Middle frontal gyrus (tissue), 1 donor: ENCODE measurements at regions not wholly inside any gene's neighbourhood (a gene's known extent, or its start where the extent isn't known, plus 50 kb on each side); places are given as distances from the start of the nearest gene placed in this dataset.

ENCODE experiments used
- DNase-seq: peaks from one replicate; pipeline ENCODE4 v3.0.0-alpha.2; 2015; ENCODE audit warnings: low spot score; ENCODE audit errors: extremely low spot score

DNA sequence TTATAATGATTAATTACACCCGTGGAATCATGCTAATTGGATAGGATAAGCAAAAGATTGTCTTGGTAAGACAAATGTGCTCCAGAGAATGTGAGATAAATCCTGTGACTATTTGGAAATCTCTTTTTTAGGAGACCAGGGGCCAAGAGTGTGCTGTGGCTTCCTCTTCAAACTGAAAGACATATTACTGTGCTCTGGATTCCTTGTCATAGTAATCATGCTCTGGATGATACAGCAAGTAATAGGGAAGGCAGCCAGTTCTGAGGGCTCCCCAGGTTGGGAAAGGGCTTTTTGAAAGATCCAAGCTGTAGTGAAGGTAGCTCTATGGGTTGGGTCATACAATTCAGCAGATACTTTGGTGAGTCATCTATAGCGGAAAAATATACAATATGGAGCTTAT is 600.5 kb downstream of the PCDH18 start:
- DNase-seq: no peak

DNA sequence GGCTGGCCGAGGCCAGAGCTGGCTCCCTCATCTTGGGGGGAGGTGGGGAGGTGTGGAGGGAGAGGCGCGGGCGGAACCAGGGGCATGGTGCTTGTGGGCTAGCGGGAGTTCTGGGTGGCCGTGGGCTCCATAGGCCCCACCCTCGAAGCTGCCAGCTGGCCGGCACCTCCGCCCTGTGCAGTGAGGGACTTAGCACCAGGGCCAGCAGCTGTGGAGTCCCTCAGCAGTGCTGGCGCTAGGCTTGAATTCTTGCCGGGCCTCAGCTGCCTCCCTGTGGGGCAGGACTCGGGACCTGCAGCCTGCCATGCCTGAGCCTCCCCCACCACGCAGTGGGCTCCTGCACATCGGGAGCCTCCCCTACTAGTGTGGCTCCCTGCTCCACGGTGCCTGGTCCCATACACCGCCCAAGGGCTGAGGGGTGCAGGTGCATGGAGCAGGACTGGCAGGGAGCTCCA is 603.3 kb downstream of the PCDH18 start:
- no peak for DNase-seq

DNA sequence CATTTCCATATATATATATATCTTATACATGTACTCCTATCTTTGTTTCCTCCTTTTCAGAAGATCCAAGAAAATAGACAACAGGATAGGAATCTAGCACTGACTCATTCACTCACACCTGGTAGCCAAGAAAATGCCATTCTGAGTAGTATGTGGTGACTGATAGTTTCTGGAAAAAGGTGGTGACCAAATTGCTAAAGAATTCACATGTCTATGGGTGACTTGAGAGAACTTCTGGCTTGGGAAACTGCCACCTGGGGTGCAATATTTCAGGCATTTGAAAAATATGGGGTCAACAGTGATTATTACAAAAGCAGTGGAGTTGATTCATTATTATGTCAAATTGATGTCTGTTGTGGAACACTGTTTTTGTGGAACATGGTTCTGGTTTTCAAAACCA is 605.1 kb downstream of the PCDH18 start:
- DNase-seq: no peak

DNA sequence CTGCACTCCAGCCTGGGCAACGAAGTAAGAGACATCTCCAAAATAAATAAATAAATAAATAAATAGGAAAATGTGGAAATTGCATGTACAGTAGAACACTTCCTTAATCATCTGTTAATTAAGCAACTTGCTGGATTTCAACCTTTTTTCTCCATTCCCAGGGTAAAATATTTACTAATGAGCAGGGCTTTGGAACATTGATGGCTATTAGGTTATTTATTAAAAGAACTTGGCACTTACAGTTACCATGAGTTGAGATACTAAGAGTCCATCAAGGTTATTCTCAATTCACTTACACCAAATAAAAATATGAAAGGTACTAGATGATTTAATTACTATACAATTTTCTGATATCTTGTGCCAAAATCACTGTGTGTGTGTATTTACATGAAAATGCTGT is 607.1 kb downstream of the PCDH18 start:
- no peak for DNase-seq

DNA sequence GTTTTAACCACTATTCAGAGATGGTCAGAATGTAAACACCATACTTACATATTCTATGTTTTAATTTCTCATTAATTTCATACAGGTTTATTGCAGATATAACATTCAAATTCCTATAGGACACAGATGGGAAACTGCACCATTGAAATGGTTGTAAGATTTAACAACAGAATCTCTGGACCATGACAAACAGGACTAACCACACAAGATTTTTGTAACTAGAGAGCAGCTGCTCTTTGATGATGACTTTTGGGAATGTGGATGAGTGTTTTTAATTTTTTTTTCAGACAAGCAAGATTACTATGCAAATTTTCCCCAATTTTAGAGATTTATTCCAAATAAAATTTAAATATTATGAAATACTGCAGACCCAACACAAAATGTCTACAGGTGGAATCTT is 610.2 kb downstream of the PCDH18 start:
- no peak for DNase-seq

DNA sequence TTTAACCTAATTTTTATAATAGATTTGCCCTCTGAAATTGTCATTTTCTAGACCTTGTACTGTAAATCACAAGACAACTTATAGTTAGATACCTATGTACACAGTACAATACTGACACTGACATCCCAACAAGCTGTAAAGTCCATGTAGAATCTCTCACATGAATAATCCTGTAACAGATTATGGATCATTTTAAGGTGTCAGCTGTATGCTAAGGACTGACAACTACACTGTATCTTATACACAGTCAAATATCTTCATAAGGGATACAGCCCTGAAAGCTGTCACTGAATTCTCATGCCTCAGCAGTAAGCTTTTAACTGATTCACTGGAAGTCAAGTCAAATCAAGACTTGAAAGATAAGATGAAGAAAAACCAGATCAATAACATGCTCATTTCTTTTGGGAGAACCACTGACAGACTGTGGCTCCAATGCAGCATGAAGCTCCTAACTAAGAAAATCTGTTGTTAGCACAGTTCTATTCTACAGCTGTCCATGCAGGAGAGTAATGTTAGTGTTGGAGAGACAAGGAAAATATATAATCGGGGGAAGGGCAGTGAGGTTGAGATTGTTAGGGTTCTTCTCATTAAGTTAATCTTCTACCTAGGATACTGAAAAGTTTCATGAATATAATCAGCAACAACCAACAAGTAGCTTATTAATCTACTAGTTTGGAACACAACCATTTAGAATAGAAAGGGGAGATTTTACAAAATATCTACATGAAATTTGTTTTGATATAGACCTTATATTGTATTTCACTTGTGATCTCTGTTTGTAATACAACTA is 612.0 kb downstream of the PCDH18 start:
- DNase-seq: no peak

DNA sequence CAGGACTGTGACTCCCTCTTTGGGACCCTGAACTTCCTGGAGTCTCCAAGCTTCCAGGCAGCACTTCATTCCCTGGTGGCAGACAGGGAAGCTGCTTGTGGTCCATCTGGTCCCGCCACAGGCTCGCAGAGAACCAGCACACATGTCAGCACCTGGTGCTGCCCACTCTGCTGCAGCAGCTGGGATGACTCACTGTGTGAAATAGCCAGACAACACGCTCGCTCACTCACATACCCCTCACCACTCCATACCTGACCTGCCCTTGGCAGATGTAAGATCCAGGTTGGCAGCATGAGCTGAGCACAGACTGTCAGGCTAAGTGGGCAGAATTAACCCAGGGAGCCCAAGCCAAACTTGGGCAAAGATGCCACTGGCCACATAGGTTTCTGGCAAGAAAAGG is 613.5 kb downstream of the PCDH18 start:
- no peak for DNase-seq

DNA sequence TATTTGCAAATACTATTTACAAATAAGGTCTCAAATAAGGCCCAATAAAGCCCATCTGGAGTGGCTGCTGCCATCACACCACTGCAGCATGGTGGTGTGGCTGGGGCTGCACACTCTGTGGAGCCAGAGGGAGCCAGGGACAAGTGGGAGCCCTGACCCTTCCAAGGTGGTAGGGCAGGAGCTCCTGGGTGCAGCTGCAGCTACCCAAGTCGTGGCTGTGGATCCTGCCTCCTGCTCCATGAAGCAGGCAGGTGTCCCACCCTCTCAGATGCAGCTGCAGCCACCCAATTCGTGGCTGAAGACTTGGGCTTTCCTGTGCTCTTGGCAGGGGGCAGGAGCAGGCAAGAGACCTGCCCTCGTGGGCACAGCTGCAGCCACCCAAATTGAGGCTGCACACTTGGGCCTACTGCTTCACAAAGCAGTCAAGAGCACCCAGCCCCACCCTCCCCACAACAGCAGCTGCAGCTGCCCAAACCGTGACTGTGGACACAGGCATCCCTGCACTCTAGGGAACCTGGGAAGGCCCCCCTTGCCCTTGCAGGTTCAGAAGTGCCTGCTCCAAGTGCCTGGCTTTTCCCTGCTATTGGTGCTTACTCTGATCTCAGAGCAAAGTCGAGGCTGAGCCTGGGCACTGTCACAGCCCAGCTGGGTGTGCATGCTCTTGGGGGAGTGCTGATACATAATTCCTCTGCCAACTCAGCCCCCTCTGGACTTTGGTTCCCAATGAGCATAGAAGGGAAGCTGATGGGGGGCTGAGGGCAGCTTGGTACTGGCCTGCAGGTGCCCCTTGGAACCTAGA is 614.8 kb downstream of the PCDH18 start:
- DNase-seq: no peak

DNA sequence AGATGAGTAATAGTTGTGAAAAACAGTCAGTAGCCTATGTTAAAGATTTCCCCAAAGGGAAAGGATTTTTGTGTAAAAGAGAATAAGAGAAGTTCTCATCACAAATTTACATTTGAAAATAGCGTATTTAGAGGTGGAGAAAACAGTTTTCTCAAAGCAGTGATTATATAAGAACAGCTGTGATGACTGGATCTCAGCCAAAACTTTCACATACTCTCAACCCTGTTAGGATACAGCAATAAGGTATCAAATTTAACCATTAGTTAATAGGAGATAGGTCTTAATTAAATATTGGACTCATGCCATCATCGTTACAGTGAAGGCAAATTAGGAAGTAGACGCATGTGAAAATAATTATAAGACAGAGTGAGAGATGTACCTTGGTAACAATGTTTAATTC is 622.7 kb downstream of the PCDH18 start:
- DNase-seq: no peak

DNA sequence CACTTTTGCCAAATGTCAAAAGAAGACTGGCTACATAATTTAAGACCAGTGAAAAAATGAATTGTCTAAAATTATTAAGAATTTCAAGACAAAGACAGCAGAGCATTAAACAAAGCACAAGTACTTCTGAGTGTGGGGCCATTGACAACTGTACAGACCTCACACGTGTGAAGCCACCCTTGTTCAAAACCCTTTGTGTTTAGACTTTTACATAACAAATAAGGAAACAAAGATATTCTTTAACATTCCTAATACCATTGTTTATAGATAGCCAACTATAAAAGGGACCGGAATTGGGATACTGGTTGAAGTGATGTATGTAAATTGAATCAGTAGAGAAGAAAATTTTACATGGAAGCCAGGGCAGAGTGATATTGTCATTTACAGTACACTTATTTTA is 624.2 kb downstream of the PCDH18 start:
- DNase-seq: no peak

DNA sequence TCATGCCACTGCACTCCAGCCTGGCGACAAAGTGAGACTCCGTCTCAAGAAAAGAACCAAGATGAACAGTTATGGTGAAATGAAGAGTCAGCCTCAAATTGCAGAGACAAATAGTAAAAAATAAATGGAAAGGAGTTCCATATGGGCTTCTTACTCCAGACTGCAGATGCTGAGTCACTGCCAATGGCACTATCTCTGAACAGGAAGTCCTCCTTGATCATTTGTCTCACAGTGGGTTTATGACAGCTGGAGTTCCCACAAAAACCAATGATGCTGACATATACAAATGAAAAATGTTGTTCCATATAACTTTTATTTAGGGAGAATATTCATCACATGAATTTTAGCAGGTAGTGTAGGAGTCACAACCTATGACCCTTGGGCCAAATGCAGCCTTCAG is 631.6 kb downstream of the PCDH18 start:
- no peak for DNase-seq

DNA sequence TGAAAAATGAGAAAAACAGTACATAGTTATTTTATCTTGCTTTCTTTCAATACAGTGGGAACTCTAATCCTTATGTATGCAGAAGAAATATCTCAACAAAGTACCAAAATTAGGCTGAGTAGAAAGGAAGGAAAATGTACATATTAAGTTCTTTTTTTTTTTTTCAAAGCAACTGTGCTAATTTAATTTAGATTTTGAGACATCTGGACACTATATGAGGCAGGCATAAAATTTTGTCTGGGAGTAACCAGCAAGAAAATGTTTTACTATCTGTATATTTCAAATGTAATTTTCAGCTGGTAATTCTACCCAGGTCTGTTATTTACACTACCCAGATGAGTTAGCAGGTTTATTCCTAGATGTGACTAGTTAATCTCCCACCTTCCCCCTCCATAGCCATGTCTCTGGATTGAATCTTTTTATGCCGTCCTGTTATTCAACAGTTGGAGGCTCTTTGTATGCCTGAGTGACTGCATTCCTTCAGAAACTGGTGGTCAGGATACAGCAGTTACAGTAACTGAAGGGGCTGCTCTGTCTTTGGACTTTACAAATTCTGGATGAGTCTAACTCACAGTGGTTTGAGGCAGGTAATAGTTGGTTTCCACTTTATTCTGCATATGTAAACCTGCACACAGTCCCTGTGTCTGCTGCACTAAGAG is 633.6 kb downstream of the PCDH18 start:
- no peak for DNase-seq

DNA sequence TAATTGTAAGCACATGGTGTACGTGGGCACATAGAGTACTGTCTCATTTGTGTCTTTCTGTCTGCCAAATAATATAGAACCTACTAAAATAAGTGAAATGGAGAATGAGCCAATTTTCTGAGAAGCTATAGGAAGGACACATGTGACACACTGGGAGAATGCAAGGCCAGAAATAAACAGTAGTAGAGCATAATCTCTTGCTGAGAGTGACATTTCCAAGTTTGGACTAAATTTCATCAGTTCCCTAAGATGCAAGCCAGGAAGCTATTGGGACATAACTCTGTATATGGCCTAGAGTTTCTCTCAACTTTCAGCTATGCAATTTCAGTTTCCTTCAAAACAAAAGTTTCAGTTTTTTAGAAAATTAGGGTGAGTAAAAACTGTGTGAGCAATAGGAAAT is 638.7 kb downstream of the PCDH18 start:
- no peak for DNase-seq

DNA sequence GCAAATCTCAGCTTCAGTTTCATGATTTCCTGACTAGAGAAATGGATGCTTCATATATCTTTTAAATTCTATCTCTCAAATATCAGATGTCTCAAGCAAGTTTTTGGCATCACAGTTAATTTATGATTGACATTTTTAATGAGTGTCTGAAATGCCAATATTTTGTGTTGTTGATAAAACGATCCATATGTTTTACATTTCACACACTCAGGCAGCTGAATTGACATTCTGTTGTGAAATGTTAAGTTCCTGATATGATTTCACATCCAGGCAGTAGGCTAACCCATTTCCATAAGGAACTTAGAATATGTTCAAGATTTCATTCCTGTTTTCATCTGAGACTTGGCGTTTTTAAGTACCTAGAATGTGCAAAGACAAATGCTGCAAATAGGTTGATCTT is 650.6 kb downstream of the PCDH18 start:
- no peak for DNase-seq

DNA sequence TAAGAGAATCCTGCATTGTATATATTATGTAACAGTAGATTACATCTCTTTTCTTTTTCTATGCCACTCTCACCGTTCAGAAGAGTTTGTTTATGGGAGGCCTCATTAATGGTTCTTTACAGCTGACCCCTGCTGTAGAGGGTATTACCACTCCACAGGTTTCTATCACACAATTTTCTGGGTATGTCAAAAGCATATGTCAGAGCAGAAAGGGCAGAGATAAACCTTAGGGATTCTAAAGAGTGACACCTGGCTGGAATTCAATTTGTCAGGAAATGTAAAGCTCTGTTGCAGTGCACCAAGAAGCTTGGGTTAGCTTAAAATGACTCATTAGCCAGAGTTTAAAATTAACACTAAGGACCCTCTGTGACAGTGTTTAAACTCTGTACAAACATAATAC is 658.7 kb downstream of the PCDH18 start:
- no peak for DNase-seq

DNA sequence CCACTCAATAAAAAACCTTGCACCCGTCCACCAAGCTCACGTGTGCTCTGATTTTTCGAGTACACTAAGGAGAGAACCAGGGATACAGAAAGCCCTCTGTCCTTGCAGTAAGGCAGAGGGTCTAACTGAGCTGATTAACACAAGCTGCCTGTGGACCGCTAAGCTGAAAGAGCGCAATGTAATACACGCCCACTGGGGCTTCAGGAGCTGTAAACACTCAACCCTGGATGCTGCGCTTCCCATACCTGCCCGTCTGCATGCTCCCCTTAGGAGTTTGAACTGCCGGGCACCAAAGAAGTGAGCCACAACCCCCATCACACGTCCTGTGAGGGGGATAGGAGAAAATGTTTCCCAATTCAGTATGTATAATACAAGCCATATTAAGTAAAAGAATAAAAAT is 664.8 kb downstream of the PCDH18 start:
- DNase-seq: no peak

DNA sequence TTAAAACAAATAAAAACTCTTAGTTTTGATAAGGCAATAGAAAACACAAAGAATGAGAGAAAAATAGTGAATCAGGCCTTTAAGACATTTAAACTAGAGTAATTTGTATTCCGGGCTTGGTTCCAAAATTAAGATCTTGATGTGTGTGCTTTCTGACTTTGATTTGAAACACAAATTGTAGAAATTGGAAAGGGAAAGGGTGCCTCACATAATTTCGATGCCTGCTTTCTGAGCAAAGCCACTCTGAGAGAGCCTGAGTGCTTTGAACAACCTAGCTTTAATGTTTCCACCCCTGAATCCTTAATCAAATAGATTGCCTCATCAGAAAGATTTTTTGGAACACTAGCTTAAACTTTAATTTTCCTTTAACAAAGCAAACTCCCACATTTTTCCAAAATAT is 666.8 kb downstream of the PCDH18 start:
- no peak for DNase-seq

DNA sequence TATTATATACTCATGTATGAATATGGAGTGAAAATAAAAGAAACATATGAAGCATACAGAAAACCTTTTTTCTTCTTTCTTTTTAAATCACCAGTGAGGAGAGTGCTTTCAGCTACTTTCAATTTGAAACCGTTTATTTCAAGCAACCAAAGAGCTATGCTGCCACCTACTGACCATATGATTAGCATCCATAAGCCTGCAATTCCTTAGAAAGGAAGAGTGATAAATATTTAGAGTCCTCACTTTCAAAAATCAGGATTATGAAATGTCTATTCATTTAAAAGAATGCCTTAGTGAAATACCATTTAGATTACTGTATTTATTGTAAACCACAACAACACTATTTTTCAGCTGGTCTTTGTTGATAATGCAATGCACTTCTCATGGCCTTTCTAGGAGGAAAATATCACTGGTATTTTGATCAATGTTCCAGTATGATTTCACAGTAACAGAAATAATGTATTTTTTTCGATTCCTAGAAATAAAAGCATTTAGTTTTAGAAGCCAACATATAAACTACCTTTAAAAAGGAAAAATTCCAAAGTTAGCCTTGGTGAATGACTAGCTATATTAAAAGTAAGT is 667.6 kb downstream of the PCDH18 start:
- peak; percentile 72 for DNase-seq

DNA sequence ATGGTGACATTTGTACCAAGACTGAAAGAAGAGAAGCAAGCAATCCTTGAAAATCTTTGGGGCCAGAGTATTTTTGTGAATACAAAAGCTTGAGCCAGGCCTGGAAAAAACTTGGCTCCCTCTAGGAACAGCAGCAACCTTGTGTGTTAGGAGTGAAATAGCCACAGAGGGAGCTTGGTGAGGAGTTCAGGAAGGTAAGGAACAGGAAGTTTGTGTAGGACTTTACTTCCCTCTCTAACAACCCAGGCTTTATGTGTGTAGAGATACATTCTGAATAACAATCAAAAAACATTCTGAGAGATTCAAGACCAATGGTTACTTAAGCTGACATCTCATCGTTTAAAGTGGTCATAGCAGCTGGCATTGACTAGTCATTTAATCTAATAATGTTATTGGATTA is 668.5 kb downstream of the PCDH18 start:
- DNase-seq: no peak

DNA sequence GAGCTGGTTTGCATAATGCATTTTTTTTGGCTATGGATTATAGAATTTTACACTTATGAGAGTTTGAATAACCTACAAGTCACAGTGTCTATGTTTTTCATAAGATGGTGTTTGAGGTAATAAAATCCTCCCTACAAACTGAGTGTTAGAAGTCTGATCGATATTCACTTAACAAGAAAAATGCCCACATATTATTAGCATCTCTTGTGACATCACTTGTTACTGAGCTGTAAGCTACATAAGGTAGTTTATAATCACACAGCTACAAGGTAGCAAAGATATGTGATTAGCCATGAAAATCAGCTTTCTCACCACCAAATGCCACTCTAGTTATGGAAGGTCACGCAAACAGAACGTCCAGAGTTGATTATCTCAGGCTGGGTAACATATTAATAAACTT is 669.6 kb downstream of the PCDH18 start:
- no peak for DNase-seq

DNA sequence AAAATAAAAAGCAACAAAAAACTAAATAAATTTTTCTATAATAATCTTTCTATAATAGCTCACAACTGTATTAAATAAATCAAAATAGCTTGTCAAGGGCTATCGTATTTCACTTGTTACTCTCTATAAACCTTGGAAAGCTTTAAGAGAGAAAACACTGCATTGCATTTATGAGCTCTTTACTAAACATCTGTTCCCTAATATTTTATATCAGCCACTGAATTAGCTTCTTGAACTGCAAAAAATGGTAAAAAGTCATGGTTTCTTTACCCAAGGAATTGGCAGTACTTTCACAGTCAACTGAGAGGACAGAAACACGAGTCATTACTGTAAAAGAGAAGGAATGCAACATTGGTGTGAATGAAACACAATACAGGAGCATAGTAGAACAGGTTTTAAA is 671.2 kb downstream of the PCDH18 start:
- no peak for DNase-seq

DNA sequence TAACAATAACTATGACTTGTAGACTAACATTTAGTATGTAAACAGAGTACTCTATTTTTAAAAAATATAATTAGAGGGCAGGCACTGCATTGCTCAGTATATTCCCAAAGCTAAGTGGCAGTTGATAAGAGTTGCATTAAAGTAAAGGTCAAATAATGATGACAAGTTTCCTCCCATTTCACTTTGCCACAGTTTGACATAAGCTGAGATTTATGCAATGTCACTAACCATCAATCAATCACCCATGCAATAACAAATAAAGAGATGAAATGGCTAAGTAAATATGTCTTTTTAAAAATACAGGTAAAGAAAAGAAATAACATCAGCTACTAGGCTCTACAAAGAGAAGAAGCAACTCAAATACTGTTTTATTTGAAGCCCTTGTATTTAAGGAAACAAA is 673.4 kb downstream of the PCDH18 start:
- no peak for DNase-seq
